PC-9 (cell line): ENCODE measurements at regions not wholly inside any gene's neighbourhood (a gene's known extent, or its start where the extent isn't known, plus 50 kb on each side); places are given as distances from the start of the nearest gene placed in this dataset.

Experiments used
- BruUV-seq: library from RNA; stranded (reverse); fragments of 400-500 nt; replicated peaks from 2 replicates; lab custom pipeline; 2021; lab: Mats Ljungman, UMichigan
- CTCF ChIA-PET: fragments of 300-600 bp; sonication (Branson Sonifier 250); formaldehyde crosslinking; loops from one replicate; lab custom pipeline; 2022; ENCODE audit warnings: antibody characterized with exemption; lab: Charles Lee
- POLR2A ChIA-PET: fragments of 300-600 bp; sonication (Branson Sonifier 250); formaldehyde crosslinking; loops from one replicate; lab custom pipeline; 2022; ENCODE audit warnings: antibody characterized with exemption; ENCODE audit not compliant: unreplicated experiment; lab: Charles Lee
- DNase-seq, 2 experiments: peaks; one replicate each; pipeline versions ENCODE4 v3.0.0 to v3.0.0-alpha.2; 2015 to 2022; ENCODE audit warnings: mixed read lengths in 1 of 2
- H2AFZ ChIP-seq: fragments of 200-600 bp; sonication (generic); 2 replicates; pipeline ENCODE4 v1.8.1; 2017; ENCODE audit warnings: antibody characterized with exemption
- H3F3A ChIP-seq: fragments of 200-600 bp; sonication (generic); 2 replicates; pipeline ENCODE4 v1.8.1; 2017; ENCODE audit warnings: antibody characterized with exemption, mild to moderate bottlenecking, low read depth; ENCODE audit not compliant: insufficient read depth
- H3K27ac ChIP-seq: fragments of 200-600 bp; sonication (generic); 2 replicates; pipeline ENCODE4 v1.6.1; 2016; ENCODE audit warnings: mixed run types
- H3K27me3 ChIP-seq: fragments of 200-600 bp; sonication (generic); 2 replicates; pipeline ENCODE4 v1.6.1; 2016; ENCODE audit warnings: low read depth, mixed run types; ENCODE audit not compliant: insufficient read depth
- H3K36me3 ChIP-seq: fragments of 200-600 bp; sonication (generic); 2 replicates; pipeline ENCODE4 v1.6.1; 2016; ENCODE audit warnings: low read depth, mixed run types
- H3K4me1 ChIP-seq: fragments of 200-600 bp; sonication (generic); replicated peaks from 2 replicates; pipeline ENCODE4 v1.6.1; 2016; ENCODE audit warnings: mixed run types; ENCODE audit not compliant: insufficient read depth
- H3K4me2 ChIP-seq: fragments of 200-600 bp; sonication (generic); 2 replicates; pipeline ENCODE4 v1.6.1; 2017; ENCODE audit warnings: mixed run types
- H3K4me3 ChIP-seq: fragments of 200-600 bp; sonication (generic); 2 replicates; pipeline ENCODE4 v1.6.1; 2016; ENCODE audit warnings: mixed run types
- H3K79me2 ChIP-seq: fragments of 200-600 bp; sonication (generic); 2 replicates; pipeline ENCODE4 v1.6.1; 2017; ENCODE audit warnings: low read depth, mixed run types
- H3K9me2 ChIP-seq: fragments of 200-600 bp; sonication (generic); 2 replicates; pipeline ENCODE4 v1.8.1; 2017; ENCODE audit warnings: mild to moderate bottlenecking; ENCODE audit not compliant: insufficient read depth
- H3K9me3 ChIP-seq: fragments of 200-600 bp; sonication (generic); 2 replicates; pipeline ENCODE4 v1.8.1; 2016; ENCODE audit warnings: low read depth; ENCODE audit not compliant: insufficient read depth
- H4K20me1 ChIP-seq: fragments of 200-600 bp; sonication (generic); 2 replicates; pipeline ENCODE4 v1.8.1; 2017; ENCODE audit not compliant: insufficient read depth
- EZH2 ChIP-seq: fragments of 200-600 bp; sonication (generic); IDR thresholded peaks from 2 replicates; pipeline ENCODE4 v1.8.0; 2017; ENCODE audit warnings: antibody characterized with exemption, low read depth
- intact Hi-C: fragments of 100-400 bp; cut with micrococcal nuclease; formaldehyde crosslinking; loops from one replicate; pipeline ENCODE4 v1.10.0; 2022; ENCODE audit not compliant: unreplicated experiment
- TF ChIP-seq, protein P1 (sequence below): fragments of 200-600 bp; sonication (generic); conservative IDR thresholded peaks from 2 replicates; pipeline ENCODE4 v1.6.1; 2017; ENCODE audit warnings: mixed run types, antibody characterized with exemption, mild to moderate bottlenecking, moderate library complexity

DNA sequence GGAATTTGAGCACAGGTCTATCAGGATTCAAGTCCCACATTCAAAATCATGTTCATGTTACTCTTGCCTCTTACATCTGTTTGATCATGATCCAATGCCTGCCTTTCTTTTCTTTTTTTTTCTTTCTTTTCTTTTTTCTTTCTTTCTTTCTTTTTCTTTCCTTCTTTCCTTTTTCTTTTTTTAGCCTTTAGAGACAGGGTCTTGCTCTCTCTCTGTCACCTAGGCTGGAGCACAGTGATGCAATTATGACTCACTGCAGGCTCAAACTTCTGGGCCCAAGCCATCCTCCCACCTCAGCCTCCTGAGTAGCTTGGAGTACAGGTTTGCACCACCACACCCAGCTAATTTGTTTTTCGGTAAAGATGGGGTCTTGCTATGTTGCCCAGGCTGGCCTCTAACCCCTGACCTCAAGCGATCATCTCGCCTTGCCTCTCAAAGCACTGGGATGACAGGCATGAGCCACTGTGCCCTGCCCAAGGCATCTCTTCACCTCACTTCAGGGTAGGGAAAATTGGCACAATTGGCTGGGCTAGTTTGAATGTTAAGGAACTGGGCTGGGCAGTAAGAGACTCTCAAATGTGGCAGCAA, 359.2 kb downstream of the FBXW7 start:
- TF ChIP-seq EZH2: no peak
- TF ChIP-seq, protein P1, sequence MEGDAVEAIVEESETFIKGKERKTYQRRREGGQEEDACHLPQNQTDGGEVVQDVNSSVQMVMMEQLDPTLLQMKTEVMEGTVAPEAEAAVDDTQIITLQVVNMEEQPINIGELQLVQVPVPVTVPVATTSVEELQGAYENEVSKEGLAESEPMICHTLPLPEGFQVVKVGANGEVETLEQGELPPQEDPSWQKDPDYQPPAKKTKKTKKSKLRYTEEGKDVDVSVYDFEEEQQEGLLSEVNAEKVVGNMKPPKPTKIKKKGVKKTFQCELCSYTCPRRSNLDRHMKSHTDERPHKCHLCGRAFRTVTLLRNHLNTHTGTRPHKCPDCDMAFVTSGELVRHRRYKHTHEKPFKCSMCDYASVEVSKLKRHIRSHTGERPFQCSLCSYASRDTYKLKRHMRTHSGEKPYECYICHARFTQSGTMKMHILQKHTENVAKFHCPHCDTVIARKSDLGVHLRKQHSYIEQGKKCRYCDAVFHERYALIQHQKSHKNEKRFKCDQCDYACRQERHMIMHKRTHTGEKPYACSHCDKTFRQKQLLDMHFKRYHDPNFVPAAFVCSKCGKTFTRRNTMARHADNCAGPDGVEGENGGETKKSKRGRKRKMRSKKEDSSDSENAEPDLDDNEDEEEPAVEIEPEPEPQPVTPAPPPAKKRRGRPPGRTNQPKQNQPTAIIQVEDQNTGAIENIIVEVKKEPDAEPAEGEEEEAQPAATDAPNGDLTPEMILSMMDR: no peak
- H3K4me2 ChIP-seq: no peak overlapping the region
- intact Hi-C loops: no loop called here
- no peaks in the 10 kb centered on the region for H3K4me1 ChIP-seq
- no peak for DNase-seq
- CTCF ChIA-PET: no interaction called here
- H3K36me3 ChIP-seq: no peaks in the 10 kb centered on the region
- POLR2A ChIA-PET: no interaction called here
- H2AFZ ChIP-seq: no peak overlapping the region
- H3K79me2 ChIP-seq: no peaks in the 10 kb centered on the region
- H3K4me3 ChIP-seq: no peak overlapping the region
- H3K9me2 ChIP-seq: no peaks in the 10 kb centered on the region
- H3K27ac ChIP-seq: no peak overlapping the region
- peaks cover 4% of the 10 kb centered on the region; the same call in 1 of the 2 replicates for H3K27me3 ChIP-seq
- no peaks in the 10 kb centered on the region for H4K20me1 ChIP-seq
- H3K9me3 ChIP-seq: no peaks in the 10 kb centered on the region
- no TSS peak for BruUV-seq
- no peaks in the 10 kb centered on the region for H3F3A ChIP-seq

DNA sequence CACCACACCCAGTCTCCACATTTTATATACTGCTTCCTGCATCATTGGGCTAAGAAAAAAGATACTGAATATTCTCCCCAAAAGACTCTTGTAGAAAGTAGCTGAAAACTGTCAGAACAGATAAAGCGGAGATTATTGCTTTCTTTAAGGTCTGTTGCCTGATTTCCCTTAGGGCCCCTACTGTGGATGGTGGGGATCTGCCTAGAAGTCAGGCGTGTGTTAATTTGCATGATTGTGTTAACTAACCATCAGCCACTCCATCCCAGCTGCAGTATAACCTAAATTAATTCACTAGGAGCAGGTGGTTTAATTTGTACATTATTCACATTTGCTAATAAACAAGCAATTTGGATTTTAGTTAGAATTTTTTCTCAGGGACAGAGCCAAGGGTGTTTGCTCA, 360.3 kb downstream of the FBXW7 start:
- Histone ChIP-seq H3K27me3 (peaks cover 4% of the 10 kb centered on the region; the same call in 1 of the 2 replicates), H3K4me2 (no peak overlapping the region), H3K4me1 (no peaks in the 10 kb centered on the region), H3K4me3 (no peak overlapping the region), H3K27ac (no peak overlapping the region), H3K9me2 (no peaks in the 10 kb centered on the region), H3K9me3 (no peaks in the 10 kb centered on the region), H3K36me3 (no peaks in the 10 kb centered on the region), H4K20me1 (no peaks in the 10 kb centered on the region), H3K79me2 (no peaks in the 10 kb centered on the region), H3F3A (no peaks in the 10 kb centered on the region), H2AFZ (no peak overlapping the region)
- BruUV-seq: no TSS peak
- TF ChIP-seq EZH2: no peak
- TF ChIP-seq, protein P1: no peak
- intact Hi-C loops: no loop called here
- DNase-seq: no peak
- ChIA-PET CTCF (no interaction called here), POLR2A (no interaction called here)

DNA sequence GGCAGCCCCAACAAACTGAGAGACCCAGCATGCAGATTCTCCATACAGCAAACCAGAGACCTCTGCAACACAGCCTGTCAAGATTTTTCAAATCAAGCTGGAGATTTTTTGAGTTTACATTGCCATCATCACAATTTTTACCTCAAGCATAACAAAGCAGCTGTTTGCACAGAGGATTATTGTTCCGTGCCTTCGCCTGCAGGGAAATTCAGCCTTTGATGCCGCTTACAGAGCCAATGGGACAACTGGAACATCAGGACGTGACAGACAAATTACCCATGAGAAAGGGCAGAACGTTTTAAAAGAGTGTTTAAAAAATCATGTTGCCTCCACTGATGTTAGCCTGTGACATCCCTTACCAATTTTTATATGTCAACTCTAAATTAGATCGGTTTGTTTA, 363.7 kb downstream of the FBXW7 start:
- Histone ChIP-seq H3K9me2 (no peaks in the 10 kb centered on the region), H3F3A (no peaks in the 10 kb centered on the region), H4K20me1 (no peaks in the 10 kb centered on the region), H2AFZ (no peak overlapping the region), H3K27ac (no peak overlapping the region), H3K36me3 (no peaks in the 10 kb centered on the region), H3K9me3 (no peaks in the 10 kb centered on the region), H3K4me2 (no peak overlapping the region), H3K4me1 (no peaks in the 10 kb centered on the region), H3K27me3 (peaks cover 4% of the 10 kb centered on the region; the same call in 1 of the 2 replicates), H3K79me2 (no peaks in the 10 kb centered on the region), H3K4me3 (no peak overlapping the region)
- TF ChIP-seq, protein P1: no peak
- TF ChIP-seq EZH2: no peak
- intact Hi-C loops: no loop called here
- ChIA-PET POLR2A (no interaction called here), CTCF (no interaction called here)
- BruUV-seq: no TSS peak
- DNase-seq: no peak
